HepG2 (cell line): ENCODE measurements at regions not wholly inside any gene's neighbourhood (a gene's known extent, or its start where the extent isn't known, plus 50 kb on each side); places are given as distances from the start of the nearest gene placed in this dataset.

Experiments used
- AGO2 ChIP-seq: fragments of 200-400 bp; formaldehyde crosslinking; optimal IDR thresholded peaks from 2 replicates; pipeline ENCODE3; 2017; ENCODE audit warnings: mild to moderate bottlenecking, low read depth, low read length, moderate library complexity
- ATAD3A ChIP-seq: sonication (generic); formaldehyde crosslinking; IDR thresholded peaks from 2 replicates; pipeline ENCODE4 v1.4.0; 2020; ENCODE audit warnings: missing genetic modification reagents
- HMGA1 ChIP-seq: sonication (generic); formaldehyde crosslinking; conservative IDR thresholded peaks from 2 replicates; pipeline ENCODE4 v1.4.0; 2020; ENCODE audit warnings: missing genetic modification reagents
- KLF11 ChIP-seq: IDR thresholded peaks from 2 replicates; pipeline ENCODE4 v1.6.1; 2016; ENCODE audit warnings: missing compliant biosample characterization
- PPARG ChIP-seq: conservative IDR thresholded peaks from 2 replicates; pipeline ENCODE4 v1.6.1; 2016; ENCODE audit warnings: missing biosample characterization, missing genetic modification reagents
- PTBP1 ChIP-seq: fragments of 200-400 bp; formaldehyde crosslinking; IDR thresholded peaks from 2 replicates; pipeline ENCODE4 v1.6.1; 2018; ENCODE audit warnings: low read length, low read depth; ENCODE audit not compliant: poor library complexity, severe bottlenecking
- STAG1 ChIP-seq: sonication (generic); formaldehyde crosslinking; IDR thresholded peaks from 2 replicates; pipeline ENCODE4 v1.4.0; 2020; ENCODE audit warnings: missing genetic modification reagents
- ZNF543 ChIP-seq: sonication (generic); formaldehyde crosslinking; IDR thresholded peaks from 2 replicates; pipeline ENCODE4 v1.4.0; 2020; ENCODE audit warnings: mild to moderate bottlenecking, missing genetic modification reagents
- ZNF737 ChIP-seq: sonication (generic); formaldehyde crosslinking; IDR thresholded peaks from 2 replicates; pipeline ENCODE4 v1.5.0; 2020; ENCODE audit warnings: missing genetic modification reagents, mild to moderate bottlenecking, borderline replicate concordance
- ZNF816 ChIP-seq: sonication (generic); formaldehyde crosslinking; IDR thresholded peaks from 2 replicates; pipeline ENCODE4 v1.8.0; 2022; ENCODE audit warnings: missing genetic modification reagents, mild to moderate bottlenecking, borderline replicate concordance
- TF ChIP-seq, protein P1 (sequence below): sonication (generic); formaldehyde crosslinking; IDR thresholded peaks from 2 replicates; pipeline ENCODE4 v1.5.0; 2020; ENCODE audit warnings: missing genetic modification reagents, mild to moderate bottlenecking, borderline replicate concordance
- TF ChIP-seq, protein P2 (sequence below): sonication (generic); formaldehyde crosslinking; IDR thresholded peaks from 2 replicates; pipeline ENCODE4 v1.8.1; 2022; ENCODE audit warnings: mild to moderate bottlenecking, missing genetic modification reagents

DNA sequence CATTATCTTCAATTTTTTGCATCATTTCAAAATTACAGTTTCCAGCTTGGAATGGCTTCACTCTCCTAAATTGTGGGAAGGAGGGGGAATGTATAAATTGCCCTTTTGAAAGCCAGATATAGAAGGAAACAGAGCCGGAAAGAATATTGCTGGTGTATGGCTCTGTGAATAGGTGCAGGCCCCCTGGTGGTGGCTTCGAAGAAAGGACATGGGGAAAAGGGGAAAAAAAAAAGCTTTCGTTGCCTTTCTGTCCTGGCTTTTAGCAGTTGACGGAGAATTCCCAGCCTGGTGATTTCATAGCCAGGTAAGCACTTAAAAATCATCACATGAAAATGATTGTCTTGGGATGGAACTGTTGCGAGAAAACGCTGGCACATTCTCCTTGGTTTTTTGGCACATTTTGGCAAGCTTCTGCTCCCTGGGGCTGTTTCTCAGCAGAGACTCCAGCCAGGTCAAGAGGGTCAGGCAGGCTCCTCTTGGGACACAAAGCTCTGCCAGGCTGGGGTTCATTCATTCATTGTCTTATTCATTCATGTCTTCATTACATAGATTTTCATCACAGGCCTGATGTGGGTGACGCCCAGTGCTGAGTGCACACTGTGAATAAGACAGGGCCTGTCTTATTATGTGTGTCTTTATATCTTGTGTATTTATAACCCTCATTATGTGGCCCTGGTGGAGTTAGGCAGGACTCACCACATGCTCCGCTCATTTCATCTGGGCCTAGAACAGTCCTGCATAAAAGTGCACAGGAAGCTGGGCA is 300.0 kb upstream of the TPM1 start (continued):
- TF ChIP-seq, protein P1, sequence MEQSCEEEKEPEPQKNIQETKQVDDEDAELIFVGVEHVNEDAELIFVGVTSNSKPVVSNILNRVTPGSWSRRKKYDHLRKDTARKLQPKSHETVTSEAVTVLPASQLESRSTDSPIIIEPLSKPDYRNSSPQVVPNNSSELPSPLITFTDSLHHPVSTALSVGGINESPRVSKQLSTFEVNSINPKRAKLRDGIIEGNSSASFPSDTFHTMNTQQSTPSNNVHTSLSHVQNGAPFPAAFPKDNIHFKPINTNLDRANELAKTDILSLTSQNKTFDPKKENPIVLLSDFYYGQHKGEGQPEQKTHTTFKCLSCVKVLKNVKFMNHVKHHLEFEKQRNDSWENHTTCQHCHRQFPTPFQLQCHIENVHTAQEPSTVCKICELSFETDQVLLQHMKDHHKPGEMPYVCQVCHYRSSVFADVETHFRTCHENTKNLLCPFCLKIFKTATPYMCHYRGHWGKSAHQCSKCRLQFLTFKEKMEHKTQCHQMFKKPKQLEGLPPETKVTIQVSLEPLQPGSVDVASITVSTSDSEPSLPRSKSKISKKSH (CRISPR knock-in tag) = no peak
- TF ChIP-seq ZNF737 (CRISPR knock-in tag) (no peak), ZNF816 (CRISPR knock-in tag) (no peak), PTBP1 (no peak), AGO2 (no peak), ATAD3A (CRISPR knock-in tag) (no peak), PPARG (CRISPR knock-in tag) (no peak), HMGA1 (CRISPR knock-in tag) (no peak), KLF11 (no peak), ZNF543 (no peak), STAG1 (CRISPR knock-in tag) (peak; percentile 52)
- TF ChIP-seq, protein P2, sequence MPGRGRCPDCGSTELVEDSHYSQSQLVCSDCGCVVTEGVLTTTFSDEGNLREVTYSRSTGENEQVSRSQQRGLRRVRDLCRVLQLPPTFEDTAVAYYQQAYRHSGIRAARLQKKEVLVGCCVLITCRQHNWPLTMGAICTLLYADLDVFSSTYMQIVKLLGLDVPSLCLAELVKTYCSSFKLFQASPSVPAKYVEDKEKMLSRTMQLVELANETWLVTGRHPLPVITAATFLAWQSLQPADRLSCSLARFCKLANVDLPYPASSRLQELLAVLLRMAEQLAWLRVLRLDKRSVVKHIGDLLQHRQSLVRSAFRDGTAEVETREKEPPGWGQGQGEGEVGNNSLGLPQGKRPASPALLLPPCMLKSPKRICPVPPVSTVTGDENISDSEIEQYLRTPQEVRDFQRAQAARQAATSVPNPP (CRISPR knock-in tag) = no peak
